Stimulated activated CD4-positive, alpha-beta T cell treated with anti-CD3 and anti-CD28 coated beads, Interleukin-2, amount 100 ng/mL, for 48 hours (primary cell): ENCODE measurements at regions not wholly inside any gene's neighbourhood (a gene's known extent, or its start where the extent isn't known, plus 50 kb on each side); places are given as distances from the start of the nearest gene placed in this dataset.
A peak's percentile ranks its signal among the peaks of the same experiment; 100 is the strongest.
"Not testable (repeated sequence)": the region's sequence is repeated elsewhere in the genome, so short reads cannot be mapped to it uniquely, and the experiment has no call there.

Experiments used
- DNase-seq, 2 donors: peaks; one replicate each; pipeline ENCODE4 v3.0.0-alpha.2; 2020

DNA sequence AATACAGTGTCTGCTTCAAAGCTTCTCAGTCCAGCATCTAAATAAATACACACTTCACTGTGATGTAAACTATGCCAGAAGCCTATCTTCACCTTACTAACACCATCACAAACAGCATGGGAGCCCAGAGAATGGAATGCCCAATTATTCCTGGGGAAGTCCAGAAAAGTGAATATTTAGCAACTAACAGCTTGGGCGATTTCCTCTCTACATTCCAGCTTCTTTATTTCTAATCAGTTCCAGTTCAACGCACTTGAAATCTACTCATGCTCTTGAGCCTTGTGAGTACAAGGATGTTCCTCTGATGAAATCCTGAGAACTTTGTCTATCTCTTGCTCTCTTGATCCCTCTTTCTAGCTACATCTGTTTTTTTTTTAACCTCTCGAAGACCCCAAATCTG lies 100.4 kb upstream of the C9orf72 start:
- DNase-seq, result no peak

DNA sequence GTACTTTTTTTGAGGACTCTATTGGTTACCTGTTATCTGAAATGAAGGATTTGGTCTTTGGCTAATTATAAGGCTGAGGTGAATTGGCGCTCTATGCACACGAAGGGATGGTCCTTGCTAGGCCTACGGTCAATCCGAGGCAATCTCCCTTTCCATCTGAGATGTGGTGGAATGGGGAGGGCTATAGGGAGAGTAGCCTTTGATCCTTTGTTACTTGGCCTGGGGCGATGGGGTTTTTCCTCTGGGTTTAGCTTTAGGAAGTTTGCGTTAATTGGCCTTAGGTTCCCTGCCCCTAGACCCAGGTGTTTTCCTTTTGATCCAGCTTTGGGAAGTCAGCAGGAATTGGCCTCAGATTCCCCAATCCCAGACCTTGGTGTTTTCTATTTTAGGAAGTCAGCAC lies 102.1 kb upstream of the C9orf72 start:
- no peak for DNase-seq

DNA sequence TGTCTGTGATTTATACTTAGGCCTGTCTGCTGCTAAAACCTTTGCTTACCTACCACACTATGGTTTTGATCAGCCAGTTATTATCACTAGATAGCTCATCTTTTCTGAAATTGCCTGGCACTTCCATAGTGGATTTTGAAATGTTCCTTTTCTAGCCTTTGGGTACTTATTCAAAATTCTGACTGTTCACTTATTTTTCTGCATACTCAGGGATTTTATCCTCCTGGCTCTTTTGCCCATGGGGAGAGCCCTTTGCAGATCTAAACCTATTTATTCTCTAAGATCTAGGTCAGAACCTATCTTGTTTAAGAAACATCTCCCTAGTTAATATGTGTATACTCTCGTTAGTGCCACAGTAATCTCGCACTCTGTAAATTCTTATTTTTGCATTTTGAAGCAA lies 103.5 kb upstream of the C9orf72 start:
- DNase-seq, result no peak

DNA sequence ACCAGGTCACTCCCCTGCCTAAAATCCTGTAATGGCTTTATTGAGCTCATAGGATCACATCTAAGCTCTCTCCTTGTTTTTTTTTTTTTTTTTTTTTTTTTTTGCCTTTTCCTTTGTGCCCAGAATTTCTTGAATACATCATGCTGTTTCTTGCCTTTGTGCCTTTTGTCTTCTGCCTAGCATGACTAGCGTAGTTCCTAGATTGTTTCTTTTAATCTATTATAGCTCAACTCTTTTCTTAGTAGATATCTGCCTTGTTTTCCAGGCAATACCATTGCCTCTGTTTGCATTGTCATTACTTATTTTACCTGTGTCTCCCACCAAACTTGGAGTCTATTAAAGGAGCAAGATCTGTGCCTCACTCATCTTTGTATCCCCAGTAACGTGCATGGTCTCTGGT lies 106.1 kb upstream of the C9orf72 start:
- no peak for DNase-seq

DNA sequence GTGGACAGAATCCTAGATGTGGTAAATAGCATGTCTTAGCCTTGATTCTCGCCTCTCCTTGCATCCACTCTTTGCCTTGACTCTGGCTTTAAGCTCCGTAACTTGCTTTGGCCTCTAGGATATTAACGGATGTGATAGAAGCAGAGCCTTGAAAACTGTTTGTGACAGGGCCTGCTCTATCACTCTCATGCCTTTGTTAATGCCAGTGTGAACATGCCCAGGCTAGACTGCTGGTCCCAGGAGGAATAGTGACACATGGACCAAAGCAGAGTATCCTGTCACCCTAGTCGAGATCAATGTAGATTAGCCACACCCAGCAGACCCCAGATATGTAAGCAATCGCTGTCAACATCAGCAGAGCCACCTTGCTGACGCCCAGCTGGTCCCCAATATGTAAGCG lies 109.9 kb upstream of the C9orf72 start:
- DNase-seq, result no peak

DNA sequence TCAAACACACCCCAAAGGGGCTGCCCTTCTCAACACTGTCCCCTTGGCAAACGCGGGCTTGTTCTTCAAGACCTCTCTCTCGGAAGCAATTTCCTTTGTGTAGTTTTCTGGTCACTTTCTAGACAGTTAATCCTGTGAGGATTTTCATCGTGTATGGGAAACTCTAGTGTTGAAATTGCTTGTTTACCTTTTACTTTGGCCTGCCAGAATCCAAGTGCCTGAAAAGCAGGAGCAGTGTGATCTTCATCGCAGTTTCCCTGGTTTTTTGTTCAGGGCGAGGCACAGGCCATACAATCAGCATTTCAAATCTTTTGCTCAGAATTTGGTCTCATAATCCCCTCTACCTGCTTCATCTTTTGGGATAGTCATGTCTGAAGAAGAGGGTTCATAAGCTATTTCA lies 115.7 kb upstream of the C9orf72 start:
- DNase-seq, result no peak

DNA sequence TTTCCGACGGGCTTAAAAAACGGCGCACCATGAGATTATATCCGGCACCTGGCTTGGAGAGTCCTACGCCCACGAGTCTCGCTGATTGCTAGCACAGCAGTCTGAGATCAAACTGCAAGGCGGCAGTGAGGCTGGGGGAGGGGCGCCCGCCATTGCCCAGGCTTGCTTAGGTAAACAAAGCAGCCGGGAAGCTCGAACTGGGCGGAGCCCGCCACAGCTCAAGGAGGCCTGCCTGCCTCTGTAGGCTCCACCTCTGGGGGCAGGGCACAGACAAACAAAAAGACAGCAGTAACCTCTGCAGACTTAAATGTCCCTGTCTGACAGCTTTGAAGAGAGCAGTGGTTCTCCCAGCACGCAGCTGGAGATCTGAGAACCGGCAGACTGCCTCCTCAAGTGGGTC lies 117.5 kb upstream of the C9orf72 start:
- not testable (repeated sequence) for DNase-seq

DNA sequence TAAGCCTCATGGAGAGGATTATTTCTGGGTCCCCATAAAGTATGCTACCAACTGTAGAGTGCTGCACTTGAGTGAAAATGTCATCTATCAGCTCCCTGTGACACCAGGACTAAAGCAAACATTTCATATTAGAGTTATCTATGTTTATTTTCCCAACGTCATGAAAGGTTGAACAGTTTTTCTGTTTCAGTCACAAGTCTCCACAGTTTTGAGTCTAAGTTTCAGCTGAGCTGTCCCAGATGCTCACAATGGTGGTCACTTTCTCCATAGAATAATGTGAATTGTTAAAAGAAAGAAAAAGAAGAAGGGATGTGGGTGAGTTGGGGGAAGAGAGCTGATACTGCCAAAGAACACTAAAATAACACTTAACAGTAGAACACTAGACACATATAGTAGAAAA lies 126.3 kb upstream of the C9orf72 start:
- DNase-seq, result no peak

DNA sequence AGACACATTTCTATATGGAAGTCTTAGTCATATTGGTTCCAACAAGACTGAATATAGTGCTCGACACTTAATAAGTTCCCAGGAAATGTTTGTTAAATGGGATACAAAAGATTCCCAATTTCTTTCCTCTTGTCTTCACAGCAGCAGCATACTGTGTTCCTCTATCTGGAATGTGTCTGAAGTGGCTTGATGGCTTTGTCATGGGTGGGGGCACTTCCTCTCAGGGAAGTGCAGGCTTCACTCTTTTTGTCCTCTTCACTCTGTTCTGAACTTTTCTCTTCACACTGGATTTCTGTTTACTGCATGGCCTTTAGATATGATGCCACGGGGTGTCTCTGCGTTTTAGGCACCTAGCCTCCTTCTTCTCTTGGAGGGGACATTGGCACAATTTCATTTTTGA lies 127.7 kb upstream of the C9orf72 start:
- no peak for DNase-seq

DNA sequence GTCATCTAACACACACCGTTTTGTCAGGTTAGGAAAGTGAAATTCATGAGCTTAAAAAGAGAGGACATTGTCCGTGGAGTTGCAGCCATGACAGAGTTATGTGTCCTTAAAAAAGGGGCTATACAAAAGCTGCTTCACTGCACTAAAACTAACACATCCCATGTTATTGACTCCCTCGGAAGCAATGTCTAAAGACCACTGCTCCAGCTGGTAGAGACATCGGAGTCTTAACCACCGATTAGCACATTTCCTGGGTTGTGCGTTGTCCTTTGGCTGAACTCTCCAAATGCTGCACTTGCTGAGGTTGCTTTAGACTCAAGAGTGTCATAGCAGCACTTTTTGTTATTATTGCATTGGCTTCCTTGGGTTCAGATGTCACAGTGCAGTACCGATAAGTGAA lies 128.3 kb upstream of the C9orf72 start:
- no peak for DNase-seq

DNA sequence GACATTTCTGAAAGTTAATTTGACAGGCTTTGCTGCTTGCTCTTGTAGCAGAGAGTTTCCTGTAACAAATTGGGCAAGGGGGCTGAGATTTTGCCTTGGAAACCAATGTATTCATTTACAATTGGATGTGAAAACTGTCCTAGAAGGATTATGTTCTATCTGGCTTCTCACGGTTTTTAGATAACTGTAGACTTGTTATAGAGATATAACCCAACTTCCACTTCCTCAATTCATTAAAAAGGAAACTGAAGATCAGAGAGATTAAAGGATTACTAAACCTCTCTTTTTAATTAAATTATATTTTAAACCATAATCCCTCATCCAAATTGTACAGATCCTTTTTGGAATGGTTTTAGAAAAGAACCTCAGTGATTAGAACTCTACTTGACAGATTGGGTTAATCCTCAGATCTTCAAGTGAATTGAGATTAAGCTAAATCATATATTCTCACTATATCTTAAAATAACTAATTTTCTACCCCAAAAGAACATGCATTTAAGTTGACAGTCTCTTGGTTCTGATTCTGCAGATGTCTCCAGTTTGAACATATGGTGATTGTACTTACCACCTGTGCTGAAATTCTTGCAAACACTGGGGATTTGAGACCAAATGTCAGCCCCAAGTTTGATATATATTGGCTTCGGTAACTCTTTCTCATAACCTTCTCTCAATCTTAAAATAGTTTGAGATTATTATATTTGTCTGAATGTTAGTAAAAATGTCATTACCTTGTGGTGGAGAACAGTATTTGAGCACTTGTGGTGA lies 130.1 kb upstream of the C9orf72 start:
- no peak for DNase-seq

DNA sequence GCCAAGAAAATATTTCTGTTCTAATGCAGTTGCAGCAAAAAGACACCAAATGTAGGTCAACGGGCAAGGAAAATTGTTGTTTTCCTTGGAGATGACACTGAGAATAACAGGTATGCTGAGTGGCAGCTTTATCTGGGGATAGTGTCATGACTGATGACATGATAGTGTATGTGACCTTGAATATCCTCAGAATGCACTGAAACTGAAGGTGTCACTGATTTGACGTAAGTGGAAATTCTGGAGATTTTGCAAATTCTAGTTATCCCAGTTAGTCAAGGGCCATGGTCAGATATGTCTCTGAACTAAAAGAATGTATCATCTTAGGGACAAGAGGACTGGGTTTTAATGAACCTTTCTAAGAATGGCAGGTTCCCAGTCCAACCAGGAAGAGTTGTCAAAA lies 138.0 kb upstream of the C9orf72 start:
- no peak for DNase-seq

DNA sequence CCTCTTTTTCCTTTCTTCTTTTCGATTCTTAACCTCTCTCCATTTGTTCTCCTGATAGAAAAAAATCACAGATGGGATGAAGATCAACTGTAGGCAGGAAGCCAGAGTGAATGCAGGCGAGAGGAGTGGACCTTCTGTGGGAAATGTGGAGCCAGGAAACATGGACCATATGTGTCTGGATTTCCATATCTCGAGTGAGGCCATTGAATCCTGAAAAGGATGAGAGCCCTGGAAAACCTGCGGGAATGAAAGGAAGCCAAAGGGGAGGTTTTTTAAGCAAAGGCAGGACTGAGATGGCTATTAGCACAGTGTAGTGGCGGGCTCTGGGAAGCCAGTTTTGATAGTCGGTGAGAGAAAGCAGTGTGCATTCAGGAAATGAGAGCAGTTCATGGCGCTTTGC lies 139.5 kb upstream of the C9orf72 start:
- DNase-seq, result no peak

DNA sequence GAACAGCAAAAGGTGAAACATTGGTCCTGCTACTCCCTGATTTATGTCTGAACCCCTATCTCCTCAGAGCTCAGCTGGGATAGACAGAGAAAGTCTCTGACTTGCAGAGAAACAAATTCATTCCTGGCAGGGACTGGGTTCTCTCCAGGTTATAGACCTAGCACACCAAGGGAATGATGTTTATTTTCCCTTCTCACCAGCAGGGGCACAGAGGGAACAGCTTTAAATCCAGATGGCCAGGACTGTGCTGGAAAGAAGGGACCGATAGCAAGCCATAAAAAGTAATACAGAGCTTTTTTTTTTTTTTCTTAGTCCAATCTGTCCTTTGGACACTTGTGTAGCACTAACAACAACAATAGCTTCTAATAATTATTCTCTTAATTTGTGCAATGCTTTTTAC lies 141.1 kb upstream of the C9orf72 start:
- no peak for DNase-seq

DNA sequence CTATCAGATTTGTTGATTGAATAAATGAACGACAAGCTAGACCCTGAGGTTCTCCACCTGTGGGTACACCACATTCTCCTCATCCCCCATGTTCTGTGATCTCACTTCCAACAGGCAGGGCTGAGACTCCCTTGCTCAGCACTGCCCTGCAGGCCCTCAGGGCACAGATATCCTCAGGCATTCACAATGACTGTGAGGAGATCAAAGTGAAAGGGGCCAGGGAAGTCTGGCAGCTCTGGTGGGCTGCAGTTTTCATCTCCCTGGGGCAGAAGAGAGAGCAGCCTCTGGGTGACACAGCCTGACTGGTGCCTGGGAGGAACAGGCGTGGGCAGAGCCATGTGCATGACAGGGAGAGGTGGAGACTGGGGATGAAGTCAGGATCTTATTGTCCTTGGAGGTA lies 142.4 kb upstream of the C9orf72 start:
- no peak for DNase-seq

DNA sequence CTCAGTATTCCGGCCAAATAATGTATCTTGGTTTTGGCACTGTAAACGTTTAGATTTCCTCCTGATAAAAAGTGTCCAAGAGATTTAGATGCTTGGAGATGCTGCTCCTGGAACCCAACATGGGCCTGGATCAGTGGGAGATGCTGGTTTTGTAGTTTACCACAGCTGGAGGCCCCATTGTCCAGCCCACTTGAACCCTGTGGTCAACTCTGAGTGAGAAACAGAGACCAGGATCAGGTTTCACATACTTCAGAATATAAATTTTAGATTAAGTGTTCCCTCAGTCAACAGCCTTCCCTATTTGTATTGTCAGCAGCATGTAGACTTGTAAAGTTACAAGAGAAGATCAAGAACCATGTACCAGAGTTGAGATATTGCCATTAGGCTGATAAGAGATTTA lies 144.7 kb upstream of the C9orf72 start:
- DNase-seq, result no peak

DNA sequence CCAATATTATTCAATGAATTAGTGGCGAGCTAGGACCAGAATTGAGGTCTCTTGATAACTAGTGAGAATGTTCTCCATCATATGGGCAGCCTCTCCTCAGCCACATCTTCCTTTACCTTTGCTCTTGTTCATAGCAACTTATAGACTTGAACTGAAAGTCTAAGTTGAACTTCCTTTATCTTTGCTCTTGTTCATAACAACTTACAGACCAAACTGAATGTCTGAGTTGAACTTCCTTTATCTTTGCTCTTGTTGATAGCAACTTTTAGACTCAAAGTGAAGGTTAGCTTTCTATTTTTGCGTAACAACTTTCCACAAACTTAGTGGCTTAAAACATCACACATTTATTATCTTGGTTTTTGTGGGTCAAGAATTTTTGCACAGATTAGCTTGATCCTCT lies 146.4 kb upstream of the C9orf72 start:
- no peak for DNase-seq

DNA sequence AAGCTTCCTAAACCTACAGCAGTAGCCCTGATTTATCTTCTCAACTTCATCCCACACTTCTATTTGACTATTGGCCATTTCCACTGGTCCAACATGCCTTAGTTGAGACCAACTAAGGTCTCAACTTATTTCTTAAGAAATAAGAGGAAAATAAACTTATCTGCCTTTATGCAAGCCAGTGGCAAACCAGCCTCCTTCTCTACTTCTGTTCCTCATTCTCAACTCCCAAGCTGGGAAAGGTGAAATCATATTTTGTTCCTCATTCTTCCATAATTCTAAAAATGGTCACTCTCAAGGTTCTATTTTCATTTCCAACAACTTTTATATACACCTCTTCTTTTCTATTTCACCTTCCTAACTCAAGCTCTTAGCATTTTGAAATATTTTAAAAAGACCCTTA lies 149.6 kb upstream of the C9orf72 start:
- no peak for DNase-seq

DNA sequence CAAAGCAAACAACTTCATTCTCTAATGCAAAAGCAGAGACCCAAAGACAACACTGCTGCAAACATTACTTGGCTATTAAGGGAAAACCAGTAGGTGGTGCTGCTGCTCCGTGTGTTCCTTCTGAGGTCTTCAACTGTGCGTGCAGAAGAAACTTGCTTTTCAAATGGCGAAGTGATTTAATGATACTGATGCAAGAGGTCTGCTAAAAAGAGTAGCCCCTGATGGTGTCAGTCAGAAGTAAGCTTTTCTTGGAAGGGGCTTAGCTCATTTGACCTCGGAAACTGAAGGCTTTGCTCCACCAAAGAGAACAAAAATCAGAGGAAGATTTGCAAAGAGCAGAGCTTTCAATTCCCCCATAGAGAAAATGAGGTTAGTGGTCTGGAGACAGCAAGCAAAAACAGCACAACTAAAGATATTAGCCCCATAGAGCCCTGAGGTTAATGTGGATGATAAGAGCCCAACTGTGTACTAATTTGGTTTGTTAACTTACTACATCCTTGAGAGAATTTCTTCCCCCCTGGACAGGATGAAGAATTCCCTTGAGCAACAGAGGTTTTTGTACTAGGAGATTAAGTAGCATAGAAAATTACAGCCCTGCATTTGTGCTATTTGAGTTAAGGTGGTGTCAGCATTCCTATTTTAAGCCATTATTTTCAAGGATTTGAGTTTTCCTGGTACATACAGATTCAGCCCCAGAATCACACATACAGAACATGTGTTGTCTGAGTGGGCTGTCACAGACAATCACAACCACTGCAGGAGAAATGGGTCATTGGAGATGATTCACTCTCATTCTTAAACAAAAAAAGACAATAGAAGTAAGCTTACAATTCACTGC lies 153.2 kb upstream of the C9orf72 start:
- DNase-seq, result peak; percentile 43 to 47

DNA sequence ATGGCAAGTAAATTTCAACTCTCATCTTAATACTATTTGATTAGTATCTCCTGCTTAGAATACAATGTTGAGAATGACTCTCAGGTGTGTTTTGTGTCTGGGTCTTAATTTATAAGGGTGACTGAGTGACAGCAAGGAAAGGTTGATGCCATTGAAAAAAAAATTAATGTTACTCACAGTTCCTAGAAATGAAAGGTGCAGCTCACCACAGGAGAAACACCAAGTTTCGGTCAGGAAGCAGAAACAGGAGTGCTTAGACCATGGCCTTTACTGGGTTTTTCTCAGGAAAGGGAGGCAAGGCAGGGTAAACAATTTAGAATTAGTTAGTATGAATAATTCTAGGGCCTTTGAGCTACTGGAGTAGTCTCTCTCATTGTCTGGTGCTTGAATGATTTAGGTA lies 159.2 kb upstream of the C9orf72 start:
- DNase-seq, result no peak

DNA sequence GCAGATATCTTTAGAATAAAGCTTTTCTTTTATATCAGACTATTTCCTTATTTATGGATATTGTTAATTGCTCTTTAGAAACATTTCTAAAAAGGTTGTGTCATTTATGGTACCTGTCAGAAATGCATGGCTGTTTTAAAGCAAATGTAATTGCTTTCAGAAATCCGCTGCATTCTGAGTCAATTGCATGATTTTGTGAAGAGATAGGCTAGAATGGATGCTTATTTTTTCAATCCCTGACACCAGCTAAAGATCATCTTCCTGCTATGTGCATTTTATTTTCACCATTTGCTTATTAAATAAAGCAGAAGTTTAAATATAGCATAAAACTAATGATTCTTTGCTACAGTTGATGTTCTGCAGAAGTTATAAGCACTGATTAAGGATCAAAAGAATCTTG lies 170.2 kb upstream of the C9orf72 start:
- DNase-seq, result no peak

DNA sequence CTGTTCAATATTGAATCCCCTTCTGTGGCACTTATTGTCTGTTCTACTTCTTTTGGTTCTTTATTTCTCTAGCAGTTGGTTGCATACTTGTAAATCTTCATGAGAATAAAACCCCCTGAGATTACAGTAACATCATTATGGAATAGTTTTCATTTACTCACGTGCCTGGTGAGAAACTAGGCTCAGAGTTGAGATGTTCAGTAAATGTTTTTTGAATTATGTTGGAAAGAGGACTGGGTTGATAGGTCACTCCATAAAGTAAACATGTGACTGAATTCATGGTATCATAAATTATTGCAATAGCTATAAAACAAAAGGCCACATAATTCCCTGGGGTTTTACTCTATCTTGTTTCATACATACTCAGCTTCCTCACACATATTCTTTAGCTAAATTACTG lies 174.2 kb upstream of the C9orf72 start:
- DNase-seq, result no peak

DNA sequence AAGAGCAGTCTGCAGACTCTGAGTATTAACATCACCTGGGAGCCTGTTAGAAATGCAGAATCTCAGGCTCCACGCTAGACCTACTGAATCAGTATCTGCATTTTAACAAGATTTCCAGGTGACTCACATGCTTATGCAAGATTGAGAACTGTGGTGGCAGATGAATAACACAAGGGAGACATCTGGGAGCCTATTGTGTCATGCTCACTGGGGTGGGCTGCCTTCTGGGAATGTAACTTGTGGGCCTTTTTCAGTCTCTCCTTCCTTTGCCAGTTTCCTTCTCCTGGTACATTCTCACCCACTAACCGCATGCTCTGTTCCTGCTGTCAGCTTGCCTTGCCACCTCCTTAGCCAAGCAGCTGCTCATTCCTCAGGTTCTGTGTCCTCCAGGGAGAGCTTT lies 176.6 kb upstream of the C9orf72 start:
- DNase-seq, result no peak

DNA sequence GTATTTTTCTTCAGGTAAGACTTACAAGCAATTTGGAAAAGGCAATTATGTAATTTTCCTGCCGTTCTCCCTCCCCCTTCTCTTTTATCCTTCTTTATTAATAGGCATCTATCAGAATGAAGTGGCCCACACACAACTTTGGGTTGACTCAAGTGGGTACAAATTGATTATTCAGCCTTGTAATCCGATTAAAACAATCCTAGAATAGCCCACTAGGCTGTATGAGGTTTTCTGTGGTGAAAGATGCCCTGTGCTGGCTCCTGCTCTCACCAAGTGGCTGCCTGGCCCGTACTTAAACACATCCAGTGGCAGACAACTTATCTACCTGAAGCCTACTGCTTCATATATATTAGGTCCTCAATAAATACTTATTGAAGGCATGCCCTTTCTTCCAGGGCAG lies 177.3 kb upstream of the C9orf72 start:
- no peak for DNase-seq

DNA sequence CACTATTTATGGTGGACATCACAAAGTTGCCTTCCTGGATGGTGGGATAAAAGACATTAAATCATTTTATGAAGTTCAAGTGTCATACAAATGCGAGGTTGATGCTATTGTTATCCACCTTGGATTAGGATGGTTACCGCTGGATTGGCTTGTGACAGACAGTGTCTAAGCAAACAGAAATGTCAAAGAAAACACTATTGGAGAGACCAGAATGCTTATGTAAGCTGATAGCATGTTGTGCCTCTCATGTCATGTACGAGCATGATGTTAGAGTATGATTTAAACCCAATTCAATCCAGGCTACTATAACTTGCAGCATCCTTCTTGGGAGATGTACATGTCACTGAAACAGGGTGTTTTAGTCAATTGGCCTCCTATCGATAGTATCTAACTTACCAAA lies 178.8 kb upstream of the C9orf72 start:
- DNase-seq, result no peak
